CD1c-positive myeloid dendritic cell (primary cell): ENCODE measurements at regions not wholly inside any gene's neighbourhood (a gene's known extent, or its start where the extent isn't known, plus 50 kb on each side); places are given as distances from the start of the nearest gene placed in this dataset.
"Not testable (repeated sequence)": the region's sequence is repeated elsewhere in the genome, so short reads cannot be mapped to it uniquely, and the experiment has no call there.

ENCODE experiments used
- DNase-seq: peaks from one replicate; pipeline ENCODE4 v3.0.0-alpha.2; 2016; ENCODE audit errors: extremely low spot score

- DNase-seq, result no peak
Measured at GRCh38 chr3:86562090-86562489, 428.9 kb downstream of the VGLL3 start.

GRCh38 chr3:86561215-86561614 lies 429.7 kb downstream of the VGLL3 start:
- no peak for DNase-seq

GRCh38 chr3:86554383-86554782 lies 436.6 kb downstream of the VGLL3 start:
- DNase-seq, result no peak

GRCh38 chr3:86547692-86548091 lies 443.3 kb downstream of the VGLL3 start:
- DNase-seq, result no peak

GRCh38 chr3:86537171-86537570 lies 453.8 kb downstream of the VGLL3 start:
- no peak for DNase-seq

DNA sequence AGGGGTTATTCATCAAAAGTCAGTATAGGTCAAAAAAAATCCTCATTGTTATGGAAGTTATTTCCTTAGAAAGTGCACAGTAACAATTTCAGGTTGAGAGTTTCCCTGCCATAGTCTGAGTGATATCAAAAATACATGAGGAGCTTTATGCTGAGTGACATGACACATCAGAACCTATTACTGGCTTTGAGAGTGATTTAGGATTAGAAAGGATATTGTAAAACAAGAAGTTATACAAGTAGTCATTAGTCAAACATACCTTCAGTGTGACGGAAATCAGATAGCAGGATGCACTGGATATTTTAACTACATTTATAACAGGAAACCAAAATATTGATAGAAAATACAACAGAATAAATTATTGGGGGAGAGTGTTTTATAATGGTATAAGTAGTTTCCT lies 471.1 kb downstream of the VGLL3 start:
- DNase-seq, result no peak

- DNase-seq, result no peak
Measured at GRCh38 chr3:86481636-86482035, 509.3 kb downstream of the VGLL3 start.

DNA sequence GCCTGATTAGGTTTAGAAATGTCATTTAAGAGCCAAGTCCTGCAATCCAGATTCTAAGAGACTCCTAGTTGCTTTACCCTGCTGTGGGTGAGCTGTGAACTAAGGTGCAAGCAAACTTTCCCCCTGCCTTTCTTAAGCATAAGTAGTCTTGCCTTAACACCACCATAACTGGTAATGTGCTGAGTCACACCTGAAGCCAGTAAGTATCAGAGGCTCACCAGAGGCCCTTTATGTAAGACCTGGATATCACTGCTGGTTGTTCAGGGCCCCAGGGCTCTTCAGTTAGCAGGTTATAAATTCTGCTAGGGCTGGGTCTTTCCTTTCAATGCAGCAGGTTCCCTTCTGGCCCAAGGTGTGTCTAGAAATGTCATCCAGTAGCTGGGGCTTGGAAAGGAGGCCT lies 509.9 kb downstream of the VGLL3 start:
- no peak for DNase-seq

DNA sequence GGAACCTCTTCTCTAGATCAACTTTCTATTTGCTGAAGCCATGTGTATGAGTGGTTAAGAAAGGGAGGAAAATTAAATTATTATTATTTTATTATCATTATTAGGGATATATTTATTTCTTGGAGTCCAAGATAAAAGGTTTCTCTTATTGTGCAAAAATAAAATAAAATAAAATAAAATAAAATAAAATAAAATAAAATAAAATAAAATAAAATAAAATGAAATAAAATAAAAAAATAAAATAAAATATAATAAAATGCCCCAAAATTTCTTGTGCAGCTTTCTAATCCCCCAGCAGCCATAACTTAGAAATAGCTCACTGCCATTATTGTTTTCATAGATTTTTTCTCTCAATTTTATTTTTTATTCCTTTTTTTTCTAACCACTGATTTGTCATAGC lies 526.8 kb downstream of the VGLL3 start:
- no peak for DNase-seq

GRCh38 chr3:86451749-86452148 lies 539.2 kb downstream of the VGLL3 start:
- DNase-seq, result no peak

DNA sequence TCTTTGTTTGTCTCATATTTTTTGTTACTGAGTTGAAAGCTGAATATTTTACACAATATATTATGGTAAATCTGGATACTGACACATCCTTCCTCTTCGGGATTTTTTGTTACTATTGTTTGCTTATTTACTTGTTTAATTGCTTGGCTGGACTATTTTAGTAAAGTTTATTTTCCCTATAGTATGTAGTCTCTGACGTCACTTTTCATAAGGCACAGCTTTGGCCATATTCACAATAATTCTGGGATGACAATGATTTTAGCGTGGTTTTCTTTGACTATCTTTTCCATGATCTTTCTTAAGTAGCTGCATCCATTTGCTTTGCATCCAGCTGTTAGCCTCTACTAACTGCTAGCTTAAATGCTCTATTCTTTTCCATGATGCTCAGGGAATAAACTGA lies 552.4 kb downstream of the VGLL3 start:
- DNase-seq, result no peak

DNA sequence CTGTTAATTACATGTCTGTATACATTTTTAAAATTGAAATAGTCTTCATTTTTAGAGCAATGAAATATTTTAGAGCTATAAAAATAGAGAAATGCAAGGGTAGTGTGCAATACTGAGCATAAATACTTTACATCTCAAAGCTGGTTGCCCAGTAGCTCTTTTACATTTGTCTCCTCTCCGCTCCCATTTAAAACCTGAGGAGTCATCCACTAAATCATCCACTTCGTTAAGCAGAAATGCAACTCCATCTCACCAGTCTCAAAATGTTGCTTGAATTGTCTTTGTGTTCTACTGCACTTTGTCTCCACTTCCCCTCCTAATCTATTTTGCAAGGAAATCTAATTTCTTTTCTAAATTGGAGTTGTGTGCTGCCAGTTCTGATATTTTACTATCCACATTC lies 563.6 kb downstream of the VGLL3 start:
- DNase-seq, result no peak

GRCh38 chr3:86420990-86421739 lies 569.8 kb downstream of the VGLL3 start:
- no peak for DNase-seq

- no peak for DNase-seq
Measured at GRCh38 chr3:86418861-86419260, 572.1 kb downstream of the VGLL3 start.

DNA sequence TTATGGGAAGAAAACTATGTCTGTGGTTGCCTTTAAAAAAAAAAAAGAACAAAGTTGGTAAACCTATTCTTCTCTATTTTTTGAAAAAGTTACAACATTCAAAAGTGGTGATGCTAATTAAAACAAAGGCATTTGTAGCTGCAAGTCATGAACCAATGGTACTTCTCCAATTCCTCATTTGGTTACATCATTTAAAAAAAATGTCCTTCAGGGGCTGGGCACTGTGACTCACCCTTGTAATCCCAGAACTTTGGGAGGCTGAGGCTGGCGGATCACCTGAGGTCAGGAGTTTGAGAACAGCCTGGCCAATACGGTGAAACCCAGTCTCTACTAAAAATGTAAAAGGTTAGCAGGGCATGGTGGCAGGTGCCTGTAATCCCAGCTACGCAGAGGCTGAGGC lies 574.6 kb downstream of the VGLL3 start:
- no peak for DNase-seq

DNA sequence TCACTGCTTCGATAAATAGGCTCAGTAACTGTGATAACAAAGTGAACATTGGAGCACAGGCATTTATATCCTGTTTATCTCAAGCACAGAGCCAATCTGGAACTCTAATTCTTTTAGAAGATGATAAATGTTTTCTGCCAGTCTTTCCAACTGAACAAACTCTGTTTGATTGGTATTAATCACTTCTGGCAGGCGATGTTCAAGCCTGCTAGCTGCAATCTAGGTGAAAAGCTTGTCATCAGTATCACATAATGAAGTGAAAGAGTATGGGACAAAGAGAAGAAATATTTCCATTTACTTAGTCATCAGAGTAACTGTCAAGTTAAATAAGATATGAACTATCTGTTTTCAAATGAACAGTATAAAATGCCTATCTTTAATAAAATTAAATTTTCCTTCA lies 577.3 kb downstream of the VGLL3 start:
- DNase-seq, result no peak

DNA sequence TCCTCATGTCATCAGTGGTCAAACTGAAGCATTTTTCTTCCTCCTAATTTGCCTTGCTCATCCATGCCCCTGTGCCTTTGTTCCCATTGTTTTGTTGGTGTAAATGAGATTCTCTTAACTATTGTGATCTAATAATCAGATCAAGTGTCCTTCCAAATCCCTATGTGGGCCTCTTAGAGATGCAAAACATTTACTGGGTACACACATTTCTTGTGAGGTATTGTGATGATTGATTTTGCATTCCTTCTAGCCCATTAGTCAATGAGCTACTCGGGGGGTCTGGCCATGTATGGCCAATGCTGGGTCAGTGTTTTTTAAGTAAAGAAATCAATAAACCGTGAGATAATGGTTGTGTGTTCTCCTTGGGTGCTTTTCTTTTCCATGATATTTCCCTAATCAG lies 580.4 kb downstream of the VGLL3 start:
- DNase-seq, result no peak

DNA sequence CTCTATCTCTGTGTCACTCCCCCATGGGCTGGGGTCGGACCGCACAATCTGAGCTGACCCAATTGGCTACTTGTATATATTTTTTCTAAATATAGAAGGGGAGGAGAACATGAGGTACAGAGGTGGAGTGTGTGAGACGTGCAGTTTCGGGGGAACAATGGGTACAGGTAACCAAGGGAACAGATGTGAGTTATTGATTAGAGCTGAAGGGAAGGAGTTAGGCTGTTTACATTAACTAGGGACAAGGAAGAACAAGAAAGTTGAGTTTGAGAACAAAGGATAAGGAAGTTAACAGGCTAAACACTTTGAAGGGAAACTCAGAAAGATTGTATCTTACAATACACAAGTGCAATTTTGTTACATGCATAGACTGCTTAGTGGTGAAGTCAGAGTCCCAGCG lies 601.2 kb downstream of the VGLL3 start:
- not testable (repeated sequence) for DNase-seq

- no peak for DNase-seq
Measured at GRCh38 chr3:86388820-86389219, 602.1 kb downstream of the VGLL3 start.

- DNase-seq, result no peak
Measured at GRCh38 chr3:86382556-86382955, 608.4 kb downstream of the VGLL3 start.

- DNase-seq, result no peak
Measured at GRCh38 chr3:86381247-86381646, 609.7 kb downstream of the VGLL3 start.

DNA sequence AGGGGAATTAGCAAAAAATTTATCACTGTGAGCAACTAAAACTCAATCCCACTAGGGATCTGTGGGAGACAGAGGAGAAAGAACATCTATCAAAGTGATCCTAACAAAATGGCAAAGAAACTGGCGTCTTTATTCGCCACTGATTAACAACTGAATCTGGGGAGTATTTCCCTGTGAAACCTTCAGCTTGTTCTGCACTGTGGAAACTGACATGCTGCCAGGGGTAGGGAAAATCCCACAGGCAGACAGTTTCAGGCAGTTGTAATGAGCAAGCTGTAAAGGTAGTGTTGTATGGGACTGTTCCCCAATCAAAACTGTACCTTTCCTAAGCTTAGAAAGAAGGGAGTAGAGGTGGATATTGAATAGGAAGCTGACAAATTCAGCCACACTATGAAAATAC lies 611.7 kb downstream of the VGLL3 start:
- no peak for DNase-seq

DNA sequence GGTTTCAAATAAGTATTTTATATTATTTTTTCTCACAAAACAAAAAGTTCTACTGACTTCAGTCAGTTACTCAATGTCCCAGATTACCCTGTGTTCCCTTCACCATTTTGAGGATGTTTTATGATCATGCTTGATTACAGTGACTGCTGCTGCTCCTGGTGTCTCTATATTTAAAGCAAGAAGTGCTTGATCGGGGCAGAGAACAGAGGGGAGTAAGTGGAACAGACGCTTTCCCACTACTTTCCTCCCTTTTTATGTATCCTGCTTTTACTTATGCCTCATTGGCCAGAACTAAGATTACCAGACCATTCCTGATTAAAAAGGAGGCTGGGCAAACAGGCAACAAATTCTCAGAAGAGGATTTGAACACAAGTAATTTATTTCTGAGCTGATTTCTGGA lies 612.1 kb downstream of the VGLL3 start:
- DNase-seq, result no peak

GRCh38 chr3:86335566-86335965 lies 655.4 kb downstream of the VGLL3 start:
- not testable (repeated sequence) for DNase-seq
